Mesodermal cell (in vitro differentiated cells): ENCODE measurements at regions not wholly inside any gene's neighbourhood (a gene's known extent, or its start where the extent isn't known, plus 50 kb on each side); places are given as distances from the start of the nearest gene placed in this dataset.

Source experiments
- H3K27ac ChIP-seq: 2 replicates; pipeline ENCODE4 v1.7.0; 2013; ENCODE audit warnings: mild to moderate bottlenecking, low read depth, low read length, moderate library complexity; ENCODE audit not compliant: severe bottlenecking
- H3K36me3 ChIP-seq: 2 replicates; pipeline ENCODE4 v1.7.1; 2013; ENCODE audit warnings: mild to moderate bottlenecking, low read length, moderate library complexity; ENCODE audit not compliant: control insufficient read depth, insufficient read depth
- H3K4me1 ChIP-seq: one replicate; pipeline ENCODE4 v1.7.1; 2013; ENCODE audit warnings: mild to moderate bottlenecking, low read length; ENCODE audit not compliant: insufficient read depth, control insufficient read depth, poor library complexity, severe bottlenecking
- H3K4me3 ChIP-seq: 2 replicates; pipeline ENCODE4 v1.7.0; 2013; ENCODE audit warnings: low read length, control low read depth, mild to moderate bottlenecking; ENCODE audit not compliant: insufficient read depth, poor library complexity, severe bottlenecking; ENCODE audit errors: extremely low read depth
- H3K9me3 ChIP-seq: 2 replicates; pipeline ENCODE4 v1.7.1; 2013; ENCODE audit warnings: mild to moderate bottlenecking, low read length, moderate library complexity; ENCODE audit not compliant: control insufficient read depth
- WGBS, 2 experiments: methylation state at CpG; one replicate each; pipeline ENCODE4 v1.1.5; 2013; ENCODE audit warnings: missing lambda C conversion rate in 2 of 2; ENCODE audit not compliant: insufficient coverage in 2 of 2; 5-methylcytosine and 5-hydroxymethylcytosine counted together

- 82 to 84% methylated on average over 10 to 13 of the region's 13 CpGs for WGBS, 2 experiments
- H3K9me3 ChIP-seq: no peaks in the 10 kb centered on the region
- no peak overlapping the region for H3K4me3 ChIP-seq
- H3K27ac ChIP-seq: peak overlapping the region; percentile 98
- peaks cover 5% of the 10 kb centered on the region for H3K36me3 ChIP-seq
- H3K4me1 ChIP-seq: peaks cover 70% of the 10 kb centered on the region
These were observed 133.9 kb downstream of the C9orf50 start for GRCh38 chr9:129486756-129487657.

DNA sequence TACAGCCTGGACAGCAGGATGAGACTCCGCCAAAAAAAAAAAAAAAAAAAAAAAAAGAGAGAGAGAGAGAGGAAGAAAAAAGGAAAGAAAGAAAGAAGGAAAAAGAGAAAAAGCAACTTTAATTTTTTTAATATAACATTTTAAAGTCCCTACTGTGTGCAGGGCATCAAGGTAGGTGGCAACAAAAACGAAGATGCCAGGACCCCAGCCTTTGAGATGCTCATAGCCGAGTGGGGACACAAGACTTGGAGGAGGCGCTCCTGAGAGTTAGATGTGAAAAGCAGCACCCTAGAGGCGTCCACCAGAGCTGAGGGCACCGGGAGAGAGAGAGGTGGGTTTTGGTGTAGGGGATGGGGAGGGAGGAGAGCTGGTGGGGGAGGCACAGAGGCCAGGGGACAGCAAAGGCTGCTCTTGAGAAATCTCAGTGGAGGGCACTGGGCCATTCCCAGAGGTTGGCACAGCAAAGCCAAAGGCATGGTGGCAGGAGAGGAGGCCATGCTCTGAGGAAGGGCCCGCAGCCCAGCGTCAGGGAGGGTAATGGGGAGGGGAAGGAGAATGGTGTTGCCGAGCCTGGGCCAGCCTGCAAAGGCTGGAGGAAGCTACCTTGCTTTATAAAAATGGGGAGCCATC, 135.6 kb downstream of the C9orf50 start:
- Histone ChIP-seq H3K27ac (peak overlapping the region; percentile 36), H3K4me3 (no peak overlapping the region), H3K9me3 (no peaks in the 10 kb centered on the region), H3K36me3 (no peaks in the 10 kb centered on the region), H3K4me1 (peaks cover 74% of the 10 kb centered on the region)
- WGBS, 2 experiments: 79 to 80% methylated on average over 8 to 9 of the region's 9 CpGs

DNA sequence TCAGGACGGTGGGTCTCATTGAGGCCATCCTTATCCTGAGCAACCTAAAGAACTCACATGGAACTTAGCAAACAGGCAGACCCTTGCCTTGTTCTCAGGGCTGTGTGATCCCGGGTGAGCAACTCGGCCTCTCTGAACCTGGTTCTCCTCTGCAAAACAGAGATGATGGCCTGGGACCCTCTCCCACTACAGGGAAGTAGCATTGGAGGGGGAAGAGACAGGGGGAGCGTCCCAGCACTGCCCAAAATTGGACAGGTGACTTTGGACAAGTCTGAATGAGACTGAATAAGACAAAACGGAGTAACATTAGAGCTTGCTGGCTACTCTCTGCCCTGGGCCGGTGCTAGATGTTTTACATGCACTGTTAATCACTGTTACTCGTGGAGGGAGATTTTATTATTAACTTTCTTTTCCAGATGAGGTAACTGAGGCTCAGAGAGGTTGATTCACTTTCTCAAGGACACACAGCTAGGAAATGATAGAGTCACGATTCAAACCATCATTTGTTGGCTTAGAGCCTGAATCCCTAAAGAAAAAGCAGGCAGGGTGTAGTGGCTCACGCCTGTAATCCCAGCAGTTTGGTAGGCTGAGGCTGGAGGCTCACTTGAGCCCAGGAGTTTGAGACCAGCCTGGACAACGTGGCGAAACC, 136.4 kb downstream of the C9orf50 start:
- Histone ChIP-seq H3K27ac (peak overlapping the region; percentile 98), H3K4me3 (peak overlapping the region; percentile 25), H3K36me3 (no peaks in the 10 kb centered on the region), H3K9me3 (no peaks in the 10 kb centered on the region), H3K4me1 (peaks cover 71% of the 10 kb centered on the region)
- WGBS, 2 experiments: 90 to 91% methylated on average over 7 of the region's 11 CpGs

GRCh38 chr9:129483415-129484351, 137.2 kb downstream of the C9orf50 start:
- peak overlapping the region; percentile 98 for H3K27ac ChIP-seq
- H3K4me3 ChIP-seq: peak overlapping the region; percentile 25
- no peaks in the 10 kb centered on the region for H3K36me3 ChIP-seq
- 32 to 37% methylated on average over 29 to 33 of the region's 34 CpGs for WGBS, 2 experiments
- H3K9me3 ChIP-seq: no peaks in the 10 kb centered on the region
- peaks cover 74% of the 10 kb centered on the region for H3K4me1 ChIP-seq

DNA sequence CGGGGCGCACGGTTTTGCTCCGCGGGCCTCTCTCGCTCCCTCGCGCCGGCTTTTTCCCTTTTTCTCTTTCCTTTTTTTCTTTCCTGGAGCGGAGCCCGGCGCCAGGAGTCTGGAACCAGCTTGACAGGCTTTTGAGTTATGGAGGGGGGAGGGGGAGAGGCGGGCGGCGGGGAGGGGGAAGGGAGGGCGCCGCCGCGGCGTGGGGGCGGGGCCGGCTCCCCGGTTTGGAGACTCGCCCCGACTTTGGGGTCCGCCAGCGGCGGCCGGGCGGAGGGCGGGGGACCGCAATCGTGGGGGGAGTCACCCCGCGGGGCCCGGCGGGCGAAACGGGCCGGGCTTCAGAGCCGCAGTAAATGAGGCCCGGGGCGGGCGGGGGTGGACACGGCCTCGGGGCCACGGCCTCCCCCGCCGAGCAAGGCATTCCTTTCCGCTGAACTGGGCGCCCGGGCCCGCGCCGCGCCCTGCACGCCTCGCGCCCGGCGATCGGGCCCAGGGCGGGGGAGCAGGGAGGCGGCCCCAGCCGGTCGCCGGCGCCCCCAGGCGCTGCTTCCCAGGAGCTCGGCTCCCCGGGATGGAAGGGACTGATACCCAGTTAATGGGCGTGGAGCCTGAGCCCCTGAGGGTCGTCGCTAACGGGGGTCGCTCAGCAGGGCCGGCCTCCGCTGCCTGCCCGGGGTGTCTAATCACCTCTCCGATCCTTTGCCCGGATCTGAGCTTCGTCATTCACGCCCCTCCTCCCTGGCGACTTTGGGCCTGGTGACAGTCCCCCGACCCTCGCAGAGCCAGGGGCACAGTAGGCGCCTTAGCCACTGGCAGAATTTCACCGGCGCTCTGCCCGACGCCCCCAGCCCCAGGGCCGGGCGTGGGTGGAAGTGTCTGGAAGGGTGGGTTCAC, 138.1 kb downstream of the C9orf50 start:
- WGBS, 2 experiments: 1% methylated on average over 50 to 60 of the region's 93 CpGs
- Histone ChIP-seq H3K9me3 (no peaks in the 10 kb centered on the region), H3K4me1 (peaks cover 69% of the 10 kb centered on the region), H3K27ac (peak overlapping the region; percentile 98), H3K4me3 (peak overlapping the region; percentile 35), H3K36me3 (no peaks in the 10 kb centered on the region)

DNA sequence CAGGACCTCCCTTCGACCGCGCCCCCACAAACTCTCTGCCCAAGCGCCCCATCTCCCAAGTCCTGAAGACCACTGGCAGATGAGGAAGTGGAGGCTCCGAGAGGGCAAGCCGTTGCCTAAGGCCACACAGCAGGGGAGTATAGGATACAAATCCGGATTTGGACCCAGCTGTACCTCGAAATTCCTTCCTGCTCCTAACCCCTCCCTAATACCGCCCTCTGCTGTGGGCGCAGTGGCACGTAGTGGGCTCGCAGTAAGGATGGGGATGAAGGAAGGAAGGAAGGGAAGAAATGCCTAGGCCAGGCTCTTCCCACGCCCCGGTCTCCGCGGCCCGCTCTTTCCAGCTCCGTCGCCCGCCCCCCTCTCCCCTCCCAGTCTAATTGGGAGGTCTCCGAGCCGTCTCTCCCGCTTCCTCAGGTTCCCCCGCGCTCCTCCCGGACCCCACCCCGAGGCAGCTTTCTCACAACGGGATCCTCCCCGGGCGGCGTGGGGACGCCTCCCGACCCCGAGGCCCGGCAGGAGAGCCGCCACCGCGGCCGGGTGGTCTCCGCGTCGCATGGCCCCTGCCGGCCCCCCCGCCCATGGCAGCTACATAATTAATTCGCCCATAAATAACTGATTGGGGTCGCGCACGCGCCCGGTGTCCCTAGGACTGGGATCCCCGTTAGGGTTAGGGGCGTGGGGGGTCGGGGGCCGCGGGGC, 138.9 kb downstream of the C9orf50 start:
- H3K27ac ChIP-seq: peak overlapping the region; percentile 98
- H3K36me3 ChIP-seq: no peaks in the 10 kb centered on the region
- no peaks in the 10 kb centered on the region for H3K9me3 ChIP-seq
- peaks cover 67% of the 10 kb centered on the region for H3K4me1 ChIP-seq
- 9 to 10% methylated on average over 29 to 31 of the region's 55 CpGs for WGBS, 2 experiments
- peak overlapping the region; percentile 35 for H3K4me3 ChIP-seq

DNA sequence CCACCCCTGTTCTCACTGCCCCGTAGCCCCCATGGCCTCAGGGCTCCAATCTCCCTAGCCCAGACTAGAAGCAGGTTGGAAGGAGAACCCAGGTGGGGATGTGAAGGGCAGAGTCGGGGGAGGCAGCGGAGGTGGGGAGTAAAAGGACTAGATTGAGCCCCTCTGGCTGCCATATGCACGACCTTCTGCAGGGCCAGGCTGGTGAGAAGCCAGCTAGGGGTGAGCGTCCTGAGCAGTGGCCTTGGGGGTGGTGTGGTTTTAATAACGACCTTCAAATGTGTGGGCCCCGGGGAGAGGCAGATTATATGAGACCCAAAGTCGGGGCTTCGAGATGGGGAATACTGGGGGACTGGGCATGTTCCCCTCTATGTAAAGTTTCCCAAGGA, 139.5 kb downstream of the C9orf50 start:
- WGBS, 2 experiments: 80 to 84% methylated on average over 6 to 8 of the region's 9 CpGs
- Histone ChIP-seq H3K4me3 (peak overlapping the region; percentile 35), H3K36me3 (no peaks in the 10 kb centered on the region), H3K27ac (peak overlapping the region; percentile 98), H3K9me3 (no peaks in the 10 kb centered on the region), H3K4me1 (peaks cover 62% of the 10 kb centered on the region)

DNA sequence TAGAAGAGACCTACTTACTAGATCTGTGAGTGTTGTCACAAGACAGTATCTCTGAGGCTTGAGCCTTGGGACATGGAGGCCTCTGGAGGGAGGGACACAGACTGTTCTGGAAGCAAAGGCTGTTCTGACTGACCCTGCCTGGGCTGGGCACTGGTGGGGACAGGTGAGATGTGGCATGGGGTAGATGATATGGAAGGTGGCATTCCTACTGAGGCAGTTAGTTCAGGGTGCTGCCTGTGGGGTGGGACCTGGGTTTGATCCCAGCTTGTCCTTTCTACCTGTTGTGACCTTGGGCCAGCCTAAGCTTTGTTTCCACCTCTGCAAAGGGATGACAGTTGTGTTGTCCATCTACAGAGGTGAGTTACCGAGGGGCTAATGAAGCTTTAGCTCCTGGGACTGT, 140.2 kb downstream of the C9orf50 start:
- no peaks in the 10 kb centered on the region for H3K9me3 ChIP-seq
- H3K4me1 ChIP-seq: peaks cover 56% of the 10 kb centered on the region
- no peaks in the 10 kb centered on the region for H3K36me3 ChIP-seq
- peak overlapping the region; percentile 98 for H3K27ac ChIP-seq
- H3K4me3 ChIP-seq: no peak overlapping the region
- WGBS, 2 experiments: 100% methylated on average over 1 of the region's 1 CpG

DNA sequence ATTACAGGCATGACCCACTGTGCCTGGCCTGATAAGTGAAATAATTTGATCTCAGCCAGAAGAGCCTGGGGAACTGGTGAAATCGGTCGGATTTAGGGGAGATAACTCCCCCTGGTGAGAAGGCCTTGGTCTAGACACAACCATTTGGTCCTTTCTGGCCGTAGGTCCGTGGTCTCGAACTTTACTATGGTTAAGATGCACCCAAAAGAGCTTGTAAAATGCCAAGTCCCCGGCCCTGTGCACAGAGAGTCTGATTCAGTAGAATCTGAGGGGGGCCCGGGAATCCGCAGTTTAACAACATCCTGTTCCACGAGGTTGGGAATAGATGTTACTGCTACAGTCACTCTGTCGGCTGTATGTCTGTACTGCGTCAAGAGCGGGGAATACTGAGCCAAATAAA, 140.7 kb downstream of the C9orf50 start:
- H3K9me3 ChIP-seq: peaks cover 4% of the 10 kb centered on the region
- WGBS, 2 experiments: 67 to 75% methylated on average over 9 to 12 of the region's 12 CpGs
- H3K36me3 ChIP-seq: no peaks in the 10 kb centered on the region
- H3K4me3 ChIP-seq: no peak overlapping the region
- peak overlapping the region; percentile 98 for H3K27ac ChIP-seq
- peaks cover 50% of the 10 kb centered on the region for H3K4me1 ChIP-seq
